H1 (cell line): ENCODE measurements at regions not wholly inside any gene's neighbourhood (a gene's known extent, or its start where the extent isn't known, plus 50 kb on each side); places are given as distances from the start of the nearest gene placed in this dataset.

Experiments
- CHD7 ChIP-seq: fragments of 300-600 bp; sonication (generic); IDR thresholded peaks from 2 replicates; pipeline ENCODE4 v1.7.1; 2012; ENCODE audit warnings: low read length, moderate library complexity, mild to moderate bottlenecking, inconsistent platforms; ENCODE audit not compliant: insufficient replicate concordance
- KDM4A ChIP-seq: IDR thresholded peaks from one replicate; pipeline ENCODE4 v1.7.1; 2012; ENCODE audit warnings: low read depth, mild to moderate bottlenecking, moderate library complexity, low read length, inconsistent platforms; ENCODE audit not compliant: severe bottlenecking
- RBBP5 ChIP-seq: IDR thresholded peaks from 2 replicates; pipeline ENCODE4 v1.7.1; 2012; ENCODE audit warnings: low read depth, mild to moderate bottlenecking, inconsistent platforms, low read length, moderate library complexity, borderline replicate concordance
- SP2 ChIP-seq: IDR thresholded peaks from 2 replicates; pipeline ENCODE4 v1.6.1; 2012; ENCODE audit warnings: mild to moderate bottlenecking, low read length, inconsistent platforms
- SRF ChIP-seq: IDR thresholded peaks from 2 replicates; pipeline ENCODE4 v1.6.1; 2011; ENCODE audit warnings: mild to moderate bottlenecking, low read depth, low read length, moderate library complexity

DNA sequence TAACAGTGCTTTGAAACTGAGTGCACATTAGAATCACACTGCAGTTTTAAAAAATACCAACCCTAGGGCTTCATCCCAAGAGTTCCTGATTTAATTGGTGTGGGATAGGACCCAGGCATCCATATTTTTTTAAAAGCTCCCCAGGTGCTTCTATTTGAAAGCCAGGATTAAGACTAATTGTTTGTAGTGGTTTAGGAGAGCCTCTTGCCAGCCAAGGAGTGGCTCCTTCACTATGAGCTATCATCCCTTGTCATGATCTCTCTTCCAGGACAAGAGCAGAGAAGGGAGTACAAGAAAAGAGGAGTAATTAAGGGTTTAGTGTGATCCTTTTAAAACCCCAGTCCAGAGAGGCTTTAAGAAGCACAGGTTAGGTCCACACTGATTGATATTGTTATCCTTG, 178.0 kb downstream of the CAND1 start (continued):
- TF ChIP-seq CHD7 = no peak
- no peak for TF ChIP-seq RBBP5
- TF ChIP-seq SRF = no peak
- no peak for TF ChIP-seq SP2
- TF ChIP-seq KDM4A = no peak
- TF ChIP-seq, all 59 proteins: peak for 0
